ENCODE measurements at regions not wholly inside any gene's neighbourhood (a gene's known extent, or its start where the extent isn't known, plus 50 kb on each side); places are given as distances from the start of the nearest gene placed in this dataset.

DNA sequence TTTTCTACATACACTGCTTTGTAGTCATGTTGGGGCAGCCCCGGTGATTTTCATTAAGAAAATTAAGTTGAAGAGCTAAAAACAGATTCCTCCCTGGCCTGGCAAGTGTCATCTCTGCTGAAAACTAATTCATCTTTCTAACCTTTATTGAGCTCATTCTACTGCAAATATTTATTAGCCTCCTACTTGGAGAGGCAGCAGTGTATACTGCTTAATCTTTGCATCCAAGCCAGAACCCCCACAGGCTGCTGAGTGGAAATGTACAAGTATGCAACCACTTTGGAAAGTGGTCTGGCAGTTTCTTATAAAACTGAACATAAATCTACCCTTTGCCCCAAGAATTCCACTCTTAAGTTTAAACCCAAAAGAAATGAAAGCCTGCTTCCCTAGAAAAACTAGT lies 223.4 kb downstream of the DRD1 start:
- BruUV-seq (replicated peaks), result no TSS peak
- ATAC-seq, result no peak

DNA sequence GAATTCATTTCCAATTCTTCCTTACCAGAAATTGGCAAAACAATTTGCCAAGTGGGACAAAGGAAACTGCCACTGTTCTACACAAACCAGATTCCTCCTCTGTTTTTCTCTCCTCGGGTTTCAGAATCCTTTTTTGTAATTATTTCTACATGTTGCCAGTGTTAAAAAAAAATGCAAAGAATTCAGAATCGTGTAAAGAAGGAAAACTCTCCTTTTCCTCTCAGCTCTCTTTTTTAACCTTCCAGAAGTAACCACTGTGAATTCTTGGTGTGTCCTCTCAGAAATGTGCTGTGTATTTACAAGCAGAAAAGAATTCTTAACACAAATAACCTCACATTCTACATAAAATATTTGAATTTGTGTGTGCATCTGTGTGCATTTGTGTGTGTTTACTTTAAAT lies 224.6 kb downstream of the DRD1 start:
- ChIA-PET CTCF (no interaction called here), POLR2A (ENCODE audit: unreplicated experiment) (no interaction called here)
- H3K36me3 ChIP-seq (ENCODE audit: low read depth, low read length), result no peaks in the 10 kb centered on the region
- peaks cover 9% of the 10 kb centered on the region for H3K4me1 ChIP-seq (ENCODE audit: insufficient read depth, low read length)
- H3K9me2 ChIP-seq (replicated peaks; ENCODE audit: low read length), result no peaks in the 10 kb centered on the region
- intact Hi-C loops (cut with micrococcal nuclease), result no loop called here
- no peaks in the 10 kb centered on the region for H3K9me3 ChIP-seq (ENCODE audit: low read length)
- no peak overlapping the region for H3K4me2 ChIP-seq (ENCODE audit: low read length)
- TF ChIP-seq EZH2 (IDR thresholded peaks at IDR 0.05; ENCODE audit: low read length, unreplicated experiment) (no peak), CTCF (conservative IDR thresholded peaks at IDR 0.05; ENCODE audit: low read depth, low read length) (no peak), EZH2phosphoT487 (IDR thresholded peaks at IDR 0.05; ENCODE audit: borderline replicate concordance, low read length) (no peak)
- no peaks in the 10 kb centered on the region for H3F3A ChIP-seq (ENCODE audit: low read length, unreplicated experiment)
- H3K27ac ChIP-seq (ENCODE audit: low read length), result no peak overlapping the region
- H3K9ac ChIP-seq (ENCODE audit: low read length), result no peak overlapping the region
- H3K4me3 ChIP-seq (ENCODE audit: low read length), result no peak overlapping the region
- ATAC-seq (no peak), DNase-seq (no peak)
- no peak overlapping the region for H2AFZ ChIP-seq (ENCODE audit: low read length)
- BruUV-seq (replicated peaks), result no TSS peak
- peaks cover 11% of the 10 kb centered on the region; the same call in 1 of the 2 replicates for H3K27me3 ChIP-seq (ENCODE audit: low read length)
- H4K20me1 ChIP-seq (ENCODE audit: low read length), result no peaks in the 10 kb centered on the region
- H3K79me2 ChIP-seq (ENCODE audit: low read length), result no peaks in the 10 kb centered on the region

More for the DNA sequence above, 223.4 kb downstream of the DRD1 start:
- Histone ChIP-seq H2AFZ (ENCODE audit: low read length) (no peak overlapping the region), H3K9me2 (replicated peaks; ENCODE audit: low read length) (no peaks in the 10 kb centered on the region), H3K9me3 (ENCODE audit: low read length) (no peaks in the 10 kb centered on the region), H3K4me2 (ENCODE audit: low read length) (no peak overlapping the region), H3K4me3 (ENCODE audit: low read length) (no peak overlapping the region), H3F3A (ENCODE audit: low read length, unreplicated experiment) (no peaks in the 10 kb centered on the region), H3K27ac (ENCODE audit: low read length) (no peak overlapping the region), H3K4me1 (ENCODE audit: insufficient read depth, low read length) (peaks cover 9% of the 10 kb centered on the region), H4K20me1 (ENCODE audit: low read length) (no peaks in the 10 kb centered on the region), H3K27me3 (ENCODE audit: low read length) (peaks cover 11% of the 10 kb centered on the region; the same call in 1 of the 2 replicates), H3K36me3 (ENCODE audit: low read depth, low read length) (no peaks in the 10 kb centered on the region), H3K79me2 (ENCODE audit: low read length) (no peaks in the 10 kb centered on the region), H3K9ac (ENCODE audit: low read length) (no peak overlapping the region)
- no peak for DNase-seq
- ChIA-PET POLR2A (ENCODE audit: unreplicated experiment) (no interaction called here), CTCF (no interaction called here)
- intact Hi-C loops (cut with micrococcal nuclease), result no loop called here
- TF ChIP-seq EZH2phosphoT487 (IDR thresholded peaks at IDR 0.05; ENCODE audit: borderline replicate concordance, low read length) (no peak), CTCF (conservative IDR thresholded peaks at IDR 0.05; ENCODE audit: low read depth, low read length) (no peak), EZH2 (IDR thresholded peaks at IDR 0.05; ENCODE audit: low read length, unreplicated experiment) (no peak)

- no peak for TF ChIP-seq CTCF (conservative IDR thresholded peaks at IDR 0.05; ENCODE audit: low read depth, low read length)
Measured at GRCh38 chr5:175216991-175217390, 227.0 kb downstream of the DRD1 start.

More at GRCh38 chr5:175216991-175217390, 227.0 kb downstream of the DRD1 start:
- ATAC-seq (no peak), DNase-seq (peak; percentile 57)
- Histone ChIP-seq H3K27ac (ENCODE audit: low read length) (no peak overlapping the region), H3K4me1 (ENCODE audit: insufficient read depth, low read length) (peaks cover 13% of the 10 kb centered on the region), H3K9me3 (ENCODE audit: low read length) (no peaks in the 10 kb centered on the region), H3K4me2 (ENCODE audit: low read length) (0 out of 2 replicates have a peak overlapping the region, but pooled peaks have one; percentile 31), H3K79me2 (ENCODE audit: low read length) (no peaks in the 10 kb centered on the region), H4K20me1 (ENCODE audit: low read length) (no peaks in the 10 kb centered on the region), H3K9ac (ENCODE audit: low read length) (no peak overlapping the region), H3K36me3 (ENCODE audit: low read depth, low read length) (no peaks in the 10 kb centered on the region), H3K9me2 (replicated peaks; ENCODE audit: low read length) (no peaks in the 10 kb centered on the region), H3K27me3 (ENCODE audit: low read length) (peaks cover 7% of the 10 kb centered on the region; the same call in 1 of the 2 replicates), H2AFZ (ENCODE audit: low read length) (no peak overlapping the region), H3K4me3 (ENCODE audit: low read length) (no peak overlapping the region), H3F3A (ENCODE audit: low read length, unreplicated experiment) (no peaks in the 10 kb centered on the region)
- intact Hi-C loops (cut with micrococcal nuclease), result no loop called here
- ChIA-PET POLR2A (ENCODE audit: unreplicated experiment) (no interaction called here), CTCF (no interaction called here)
- no TSS peak for BruUV-seq (replicated peaks)
